ENCODE measurements at regions not wholly inside any gene's neighbourhood (a gene's known extent, or its start where the extent isn't known, plus 50 kb on each side); places are given as distances from the start of the nearest gene placed in this dataset.

DNA sequence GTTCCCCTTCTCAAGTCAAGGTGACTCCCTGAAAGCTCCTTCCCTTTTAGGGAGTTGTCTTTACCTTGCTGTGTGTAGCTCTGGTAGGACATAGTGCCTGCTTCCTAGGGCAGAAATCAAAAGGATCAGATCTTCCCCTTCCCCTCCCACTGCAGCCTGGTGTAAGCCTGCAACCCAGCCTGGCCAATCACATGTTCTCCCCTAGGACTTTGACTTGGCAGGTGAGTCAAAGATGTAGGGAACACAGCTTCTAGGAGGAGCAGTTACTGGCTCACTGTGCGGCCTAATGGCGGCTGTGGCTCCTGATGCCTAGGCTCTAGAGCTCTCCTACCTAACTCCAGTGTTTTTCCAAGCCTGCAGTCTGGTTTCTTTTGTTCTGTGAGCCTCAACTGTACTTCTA is 103.9 kb downstream of the AASDH start:
- TF ChIP-seq EZH2 (IDR thresholded peaks at IDR 0.05; ENCODE audit: low read depth), result no peak
- TF ChIP-seq CTCF (conservative IDR thresholded peaks at IDR 0.05), result no peak
